GM19455 (cell line): ENCODE measurements at regions not wholly inside any gene's neighbourhood (a gene's known extent, or its start where the extent isn't known, plus 50 kb on each side); places are given as distances from the start of the nearest gene placed in this dataset.
"Not testable (repeated sequence)": the region's sequence is repeated elsewhere in the genome, so short reads cannot be mapped to it uniquely, and the experiment has no call there.

Source experiments
- ATAC-seq: cut with Tn5 transposase; IDR thresholded peaks from one replicate; pipeline ENCODE4 v1.9.1; 2021; ENCODE audit not compliant: unreplicated experiment

- ATAC-seq, result no peak
Measured at GRCh38 chr18:38571651-38572050, 1006.1 kb upstream of the CELF4 start.

- ATAC-seq, result no peak
Measured at GRCh38 chr18:38565513-38565912, 999.9 kb upstream of the CELF4 start.

GRCh38 chr18:38563396-38563980 is 997.9 kb upstream of the CELF4 start:
- ATAC-seq, result no peak

- no peak for ATAC-seq
Measured at GRCh38 chr18:38557006-38557405, 991.4 kb upstream of the CELF4 start.

GRCh38 chr18:38552732-38553321 is 987.2 kb upstream of the CELF4 start:
- ATAC-seq, result no peak

GRCh38 chr18:38551881-38552280 is 986.3 kb upstream of the CELF4 start:
- ATAC-seq, result no peak

- no peak for ATAC-seq
Measured at GRCh38 chr18:38545071-38545470, 979.5 kb upstream of the CELF4 start.

GRCh38 chr18:38539856-38540255 is 974.3 kb upstream of the CELF4 start:
- no peak for ATAC-seq

GRCh38 chr18:38539371-38539770 is 973.8 kb upstream of the CELF4 start:
- no peak for ATAC-seq

- ATAC-seq, result no peak
Measured at GRCh38 chr18:38534073-38534472, 968.5 kb upstream of the CELF4 start.

- no peak for ATAC-seq
Measured at GRCh38 chr18:38526922-38527321, 961.3 kb upstream of the CELF4 start.

- ATAC-seq, result no peak
Measured at GRCh38 chr18:38525039-38525438, 959.4 kb upstream of the CELF4 start.

- no peak for ATAC-seq
Measured at GRCh38 chr18:38520786-38521185, 955.2 kb upstream of the CELF4 start.

GRCh38 chr18:38502539-38502938 is 936.9 kb upstream of the CELF4 start:
- ATAC-seq, result no peak

GRCh38 chr18:38497266-38497665 is 931.7 kb upstream of the CELF4 start:
- ATAC-seq, result no peak

- ATAC-seq, result no peak
Measured at GRCh38 chr18:38496222-38496793, 930.7 kb upstream of the CELF4 start.

- no peak for ATAC-seq
Measured at GRCh38 chr18:38494065-38494464, 928.5 kb upstream of the CELF4 start.

- no peak for ATAC-seq
Measured at GRCh38 chr18:38491195-38491594, 925.6 kb upstream of the CELF4 start.

- ATAC-seq, result not testable (repeated sequence)
Measured at GRCh38 chr18:38489721-38490120, 924.1 kb upstream of the CELF4 start.

GRCh38 chr18:38487521-38487920 is 921.9 kb upstream of the CELF4 start:
- ATAC-seq, result no peak

- ATAC-seq, result no peak
Measured at GRCh38 chr18:38483326-38483725, 917.7 kb upstream of the CELF4 start.

- no peak for ATAC-seq
Measured at GRCh38 chr18:38481576-38481975, 916.0 kb upstream of the CELF4 start.

GRCh38 chr18:38475686-38476085 is 910.1 kb upstream of the CELF4 start:
- no peak for ATAC-seq
